OCI-LY7 (cell line): ENCODE measurements at regions not wholly inside any gene's neighbourhood (a gene's known extent, or its start where the extent isn't known, plus 50 kb on each side); places are given as distances from the start of the nearest gene placed in this dataset.

Experiments
- BruUV-seq: library from RNA; stranded (reverse); fragments of 400-500 nt; replicated peaks from 2 replicates; lab custom pipeline; 2021; lab: Mats Ljungman, UMichigan
- CTCF ChIA-PET: fragments of 300-600 bp; sonication (Branson Sonifier 250); formaldehyde crosslinking; loops from one replicate; lab custom pipeline; 2022; ENCODE audit warnings: antibody characterized with exemption; ENCODE audit not compliant: unreplicated experiment; lab: Charles Lee
- POLR2A ChIA-PET: fragments of 300-600 bp; sonication (Branson Sonifier 250); formaldehyde crosslinking; loops from one replicate; lab custom pipeline; 2022; ENCODE audit warnings: antibody characterized with exemption; lab: Charles Lee
- DNase-seq: peaks from one replicate; pipeline ENCODE4 v3.0.0-alpha.2; 2015; ENCODE audit warnings: low spot score
- H2AFZ ChIP-seq: fragments of 200-600 bp; sonication (generic), shearing (Covaris generic); 2 replicates; pipeline ENCODE4 v1.6.1; 2014; ENCODE audit warnings: mild to moderate bottlenecking, antibody characterized with exemption, low read length, moderate library complexity
- H3K27ac ChIP-seq: fragments of 200-600 bp; sonication (generic); 2 replicates; pipeline ENCODE4 v1.5.1; 2014; ENCODE audit warnings: mixed run types, low read depth, mild to moderate bottlenecking, moderate library complexity, low read length, inconsistent platforms; ENCODE audit not compliant: poor library complexity, severe bottlenecking
- H3K36me3 ChIP-seq: fragments of 200-600 bp; sonication (generic); 2 replicates; pipeline ENCODE4 v1.6.1; 2014; ENCODE audit warnings: mild to moderate bottlenecking, antibody characterized with exemption, low read length, moderate library complexity, mixed read lengths; ENCODE audit not compliant: insufficient read depth
- H3K4me1 ChIP-seq: fragments of 200-600 bp; sonication (generic); 2 replicates; pipeline ENCODE4 v1.5.1; 2014; ENCODE audit warnings: mild to moderate bottlenecking, low read length; ENCODE audit not compliant: insufficient read depth, poor library complexity, severe bottlenecking
- H3K4me2 ChIP-seq: fragments of 200-600 bp; sonication (generic); 2 replicates; pipeline ENCODE4 v1.6.1; 2014; ENCODE audit warnings: mild to moderate bottlenecking, low read length
- H3K4me3 ChIP-seq: fragments of 200-600 bp; sonication (generic); 2 replicates; pipeline ENCODE4 v1.5.1; 2014; ENCODE audit warnings: mild to moderate bottlenecking, low read depth, low read length; ENCODE audit not compliant: poor library complexity, severe bottlenecking
- H3K79me2 ChIP-seq: fragments of 200-600 bp; sonication (generic); 2 replicates; pipeline ENCODE4 v1.6.1; 2016; ENCODE audit warnings: low read depth, mild to moderate bottlenecking, low read length, moderate library complexity, mixed read lengths; ENCODE audit not compliant: insufficient read depth
- H3K9me2 ChIP-seq: fragments of 200-600 bp; sonication (generic); 2 replicates; pipeline ENCODE4 v1.6.1; 2016; ENCODE audit warnings: mild to moderate bottlenecking, low read length, mixed read lengths; ENCODE audit not compliant: insufficient read depth
- H3K9me3 ChIP-seq: fragments of 200-600 bp; sonication (generic); 2 replicates; pipeline ENCODE4 v1.6.1; 2014; ENCODE audit warnings: mild to moderate bottlenecking, mixed run types, low read length, mixed read lengths
- H4K20me1 ChIP-seq: fragments of 200-600 bp; sonication (generic); 2 replicates; pipeline ENCODE4 v1.6.1; 2014; ENCODE audit warnings: mild to moderate bottlenecking, antibody characterized with exemption, low read length, moderate library complexity, mixed read lengths; ENCODE audit not compliant: insufficient read depth
- CTCF ChIP-seq: fragments of 200-600 bp; sonication (generic); conservative IDR thresholded peaks from 2 replicates; pipeline ENCODE4 v1.5.1; 2014; ENCODE audit warnings: mild to moderate bottlenecking, antibody characterized with exemption, low read length, moderate library complexity, mixed read lengths
- EZH2phosphoT487 ChIP-seq: fragments of 200-600 bp; sonication (generic); IDR thresholded peaks from 2 replicates; pipeline ENCODE4 v1.6.1; 2018; ENCODE audit warnings: low read depth, borderline replicate concordance, mild to moderate bottlenecking, mixed run types, antibody characterized with exemption, low read length, moderate library complexity, mixed read lengths
- intact Hi-C: fragments of 100-400 bp; cut with micrococcal nuclease; formaldehyde crosslinking; loops from one replicate; pipeline ENCODE4 v1.10.0; 2022; ENCODE audit not compliant: unreplicated experiment

DNA sequence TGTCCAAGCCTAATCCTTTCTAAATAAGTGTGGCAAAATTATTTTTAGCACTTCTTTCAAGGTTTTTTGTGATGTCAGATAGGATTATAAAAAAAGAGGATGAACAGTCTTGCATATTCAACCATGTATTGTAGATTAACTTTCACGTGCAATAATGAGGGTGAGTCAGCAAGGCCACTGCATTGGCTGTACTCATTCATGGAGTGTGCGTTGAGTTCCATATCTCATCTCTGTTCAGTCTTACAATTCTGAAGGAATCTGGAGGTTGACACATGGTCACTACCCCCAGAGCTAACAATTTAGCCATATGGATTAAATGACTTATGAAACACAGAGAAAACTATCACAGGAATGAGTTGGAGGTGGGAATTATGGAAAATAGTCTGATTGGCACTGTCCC lies 810.5 kb downstream of the SLC4A3 start:
- DNase-seq: no peak
- H3K36me3 ChIP-seq: no peaks in the 10 kb centered on the region
- no peaks in the 10 kb centered on the region for H4K20me1 ChIP-seq
- no peaks in the 10 kb centered on the region for H3K4me1 ChIP-seq
- H3K9me3 ChIP-seq: no peaks in the 10 kb centered on the region
- H3K4me3 ChIP-seq: no peak overlapping the region
- intact Hi-C loops: no loop called here
- ChIA-PET POLR2A (interaction anchor here (0.7 kb wide), 1 partner anchor 1147 kb away, joined by 3 read pairs; no protein-coding TSS in a partner anchor), CTCF (no interaction called here)
- no peak overlapping the region for H2AFZ ChIP-seq
- no peak overlapping the region for H3K4me2 ChIP-seq
- no peaks in the 10 kb centered on the region for H3K79me2 ChIP-seq
- BruUV-seq: no TSS peak
- TF ChIP-seq CTCF: no peak
- no peak for TF ChIP-seq EZH2phosphoT487
- H3K9me2 ChIP-seq: no peaks in the 10 kb centered on the region
- no peak overlapping the region for H3K27ac ChIP-seq

GRCh38 chr2:220440731-220441130 lies 813.3 kb downstream of the SLC4A3 start:
- no peak overlapping the region for H3K4me3 ChIP-seq
- H3K9me3 ChIP-seq: no peaks in the 10 kb centered on the region
- CTCF ChIA-PET: no interaction called here

More at GRCh38 chr2:220440731-220441130, 813.3 kb downstream of the SLC4A3 start:
- Histone ChIP-seq H3K4me2 (no peak overlapping the region), H2AFZ (no peak overlapping the region), H3K4me1 (no peaks in the 10 kb centered on the region), H4K20me1 (no peaks in the 10 kb centered on the region), H3K27ac (no peak overlapping the region), H3K79me2 (no peaks in the 10 kb centered on the region), H3K36me3 (no peaks in the 10 kb centered on the region), H3K9me2 (no peaks in the 10 kb centered on the region)
- BruUV-seq: no TSS peak
- no peak for DNase-seq
- intact Hi-C loops: no loop called here
- POLR2A ChIA-PET: interaction anchor here (1.0 kb wide), 2 partner anchors 46 to 80 kb away, joined by 3 read pairs; no protein-coding TSS in a partner anchor
- TF ChIP-seq EZH2phosphoT487: no peak
- no peak for TF ChIP-seq CTCF
